Prostate gland (tissue), 2 donors: ENCODE measurements at regions not wholly inside any gene's neighbourhood (a gene's known extent, or its start where the extent isn't known, plus 50 kb on each side); places are given as distances from the start of the nearest gene placed in this dataset.

Experiments
- DNase-seq: peaks from one replicate; pipeline ENCODE4 v3.0.0-alpha.2; 2019; ENCODE audit warnings: low spot score
- H3K27ac ChIP-seq, 2 donors: fragments of 200-600 bp; sonication (generic); 2 replicates each; pipeline ENCODE4 v1.5.1; 2017 to 2019
- H3K27me3 ChIP-seq: fragments of 200-600 bp; sonication (generic); replicated peaks from 2 replicates; pipeline ENCODE4 v1.5.1; 2019; ENCODE audit not compliant: insufficient read depth
- H3K36me3 ChIP-seq, 2 donors: fragments of 200-600 bp; sonication (generic); 1 replicate in 1 of 2; 2 replicates in 1 of 2; pipeline versions ENCODE4 v1.5.1 to v1.8.1; 2017 to 2019
- H3K4me1 ChIP-seq: fragments of 200-600 bp; sonication (generic); replicated peaks from 2 replicates; pipeline ENCODE4 v1.5.1; 2019
- H3K4me3 ChIP-seq, 2 donors: fragments of 200-600 bp; sonication (generic); 2 replicates each; pipeline ENCODE4 v1.5.1; 2017 to 2019
- H3K9me3 ChIP-seq: fragments of 200-600 bp; sonication (generic); 2 replicates; pipeline ENCODE4 v1.5.1; 2017
- POLR2A ChIP-seq: fragments of 450-650 bp; IDR thresholded peaks from one replicate; pipeline ENCODE4 v1.6.1; 2016; ENCODE audit warnings: antibody characterized with exemption, mild to moderate bottlenecking
- POLR2AphosphoS5 ChIP-seq: sonication (generic); formaldehyde crosslinking; IDR thresholded peaks from one replicate; pipeline ENCODE4 v1.6.1; 2017; ENCODE audit warnings: antibody characterized with exemption
- WGBS: methylation state at CpG from one replicate; pipeline ENCODE4 v1.1.5; 2018; 5-methylcytosine and 5-hydroxymethylcytosine counted together
- intact Hi-C: fragments of 100-400 bp; cut with DNase I; formaldehyde crosslinking; loops from one replicate; pipeline ENCODE4 v1.14.2; 2022
- TF ChIP-seq, protein P1 (sequence below), 4 experiments: fragments of 200-600 bp in 2 of 4; fragments of 450-650 bp in 2 of 4; sonication (generic) in 2 of 4; IDR thresholded peaks; 1 replicate in 3 of 4; 2 replicates in 1 of 4; pipeline ENCODE4 v1.5.1; 2016 to 2019; ENCODE audit warnings: antibody characterized with exemption in 4 of 4, mild to moderate bottlenecking in 2 of 4, moderate library complexity in 2 of 4

DNA sequence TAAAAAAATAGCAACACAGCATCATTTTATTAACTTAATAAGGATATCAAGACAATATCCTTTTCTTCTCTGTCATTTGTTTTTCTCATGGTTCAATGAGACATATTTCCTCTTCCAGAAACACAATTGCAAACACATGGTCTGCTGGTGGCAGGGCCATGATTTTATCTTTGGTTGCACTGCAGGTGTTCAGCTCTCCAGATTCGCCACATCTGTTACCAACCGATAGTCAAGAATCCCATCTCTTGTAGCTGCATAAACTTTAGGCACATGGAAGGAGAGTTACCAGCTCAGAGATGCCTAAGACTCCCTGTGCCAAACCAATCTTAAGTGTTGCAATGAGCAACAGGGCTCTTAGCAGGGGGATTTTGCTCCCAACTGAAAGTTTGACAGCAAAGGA, 1303.2 kb upstream of the CELF4 start:
- Histone ChIP-seq H3K4me3 (no peak overlapping the region), H3K4me1 (no peaks in the 10 kb centered on the region), H3K27ac (no peak overlapping the region), H3K36me3 (no peaks in the 10 kb centered on the region), H3K9me3 (no peaks in the 10 kb centered on the region), H3K27me3 (no peaks in the 10 kb centered on the region)
- DNase-seq = no peak
- TF ChIP-seq, protein P1, sequence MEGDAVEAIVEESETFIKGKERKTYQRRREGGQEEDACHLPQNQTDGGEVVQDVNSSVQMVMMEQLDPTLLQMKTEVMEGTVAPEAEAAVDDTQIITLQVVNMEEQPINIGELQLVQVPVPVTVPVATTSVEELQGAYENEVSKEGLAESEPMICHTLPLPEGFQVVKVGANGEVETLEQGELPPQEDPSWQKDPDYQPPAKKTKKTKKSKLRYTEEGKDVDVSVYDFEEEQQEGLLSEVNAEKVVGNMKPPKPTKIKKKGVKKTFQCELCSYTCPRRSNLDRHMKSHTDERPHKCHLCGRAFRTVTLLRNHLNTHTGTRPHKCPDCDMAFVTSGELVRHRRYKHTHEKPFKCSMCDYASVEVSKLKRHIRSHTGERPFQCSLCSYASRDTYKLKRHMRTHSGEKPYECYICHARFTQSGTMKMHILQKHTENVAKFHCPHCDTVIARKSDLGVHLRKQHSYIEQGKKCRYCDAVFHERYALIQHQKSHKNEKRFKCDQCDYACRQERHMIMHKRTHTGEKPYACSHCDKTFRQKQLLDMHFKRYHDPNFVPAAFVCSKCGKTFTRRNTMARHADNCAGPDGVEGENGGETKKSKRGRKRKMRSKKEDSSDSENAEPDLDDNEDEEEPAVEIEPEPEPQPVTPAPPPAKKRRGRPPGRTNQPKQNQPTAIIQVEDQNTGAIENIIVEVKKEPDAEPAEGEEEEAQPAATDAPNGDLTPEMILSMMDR (IDR thresholded peaks at IDR 0.05) = no peak
- TF ChIP-seq POLR2A (no peak), POLR2AphosphoS5 (no peak)
- intact Hi-C loops = no loop called here
- WGBS = 83% methylated on average over 2 of the region's 2 CpGs

- H3K36me3 ChIP-seq = no peaks in the 10 kb centered on the region
- H3K27me3 ChIP-seq = no peaks in the 10 kb centered on the region
- no peak for DNase-seq
- TF ChIP-seq POLR2A = no peak
- no peak for TF ChIP-seq POLR2AphosphoS5
- TF ChIP-seq, protein P1 (IDR thresholded peaks at IDR 0.05) = no peak
- H3K4me3 ChIP-seq = no peak overlapping the region
- H3K9me3 ChIP-seq = no peaks in the 10 kb centered on the region
- 89% methylated on average over 2 of the region's 2 CpGs for WGBS
- intact Hi-C loops = no loop called here
- no peak overlapping the region for H3K27ac ChIP-seq
- no peaks in the 10 kb centered on the region for H3K4me1 ChIP-seq
Observed at GRCh38 chr18:38867680-38868079, 1302.1 kb upstream of the CELF4 start.

- intact Hi-C loops = no loop called here
- H3K4me3 ChIP-seq = no peak overlapping the region
- H3K9me3 ChIP-seq = no peaks in the 10 kb centered on the region
Observed at GRCh38 chr18:38851526-38851925, 1285.9 kb upstream of the CELF4 start.

DNA sequence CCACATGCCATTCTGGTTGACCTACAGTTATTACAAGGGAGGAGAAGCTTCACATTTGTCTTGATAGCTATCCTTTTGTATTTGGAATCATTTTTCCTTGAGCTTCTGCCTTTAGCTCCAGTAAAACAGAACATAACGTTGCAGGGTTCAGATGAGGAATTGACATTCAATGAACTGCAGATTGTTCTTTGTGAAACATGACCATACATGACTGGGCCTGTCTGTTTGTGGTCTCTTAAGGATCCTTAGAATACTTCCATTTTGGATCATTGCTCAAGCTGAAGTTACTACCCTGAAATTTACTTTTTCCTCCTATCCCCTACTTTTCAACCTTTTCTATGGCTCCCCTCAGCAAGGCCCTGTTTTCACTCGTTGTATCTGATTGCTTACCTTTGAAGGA, 1281.7 kb upstream of the CELF4 start:
- H3K27me3 ChIP-seq = no peaks in the 10 kb centered on the region
- TF ChIP-seq, protein P1 (IDR thresholded peaks at IDR 0.05) = no peak
- TF ChIP-seq POLR2AphosphoS5 (no peak), POLR2A (no peak)
- H3K4me3 ChIP-seq = no peak overlapping the region
- no peak for DNase-seq
- no peaks in the 10 kb centered on the region for H3K9me3 ChIP-seq
- WGBS = 59% methylated on average over 2 of the region's 2 CpGs
- intact Hi-C loops = no loop called here
- H3K27ac ChIP-seq = no peak overlapping the region
- no peaks in the 10 kb centered on the region for H3K36me3 ChIP-seq
- H3K4me1 ChIP-seq = no peaks in the 10 kb centered on the region

More at GRCh38 chr18:38851526-38851925, 1285.9 kb upstream of the CELF4 start:
- DNase-seq = no peak
- no peaks in the 10 kb centered on the region for H3K4me1 ChIP-seq
- H3K36me3 ChIP-seq = no peaks in the 10 kb centered on the region
- no peak overlapping the region for H3K27ac ChIP-seq
- H3K27me3 ChIP-seq = no peaks in the 10 kb centered on the region
- no peak for TF ChIP-seq POLR2A
- TF ChIP-seq, protein P1 (IDR thresholded peaks at IDR 0.05) = no peak
- no peak for TF ChIP-seq POLR2AphosphoS5

DNA sequence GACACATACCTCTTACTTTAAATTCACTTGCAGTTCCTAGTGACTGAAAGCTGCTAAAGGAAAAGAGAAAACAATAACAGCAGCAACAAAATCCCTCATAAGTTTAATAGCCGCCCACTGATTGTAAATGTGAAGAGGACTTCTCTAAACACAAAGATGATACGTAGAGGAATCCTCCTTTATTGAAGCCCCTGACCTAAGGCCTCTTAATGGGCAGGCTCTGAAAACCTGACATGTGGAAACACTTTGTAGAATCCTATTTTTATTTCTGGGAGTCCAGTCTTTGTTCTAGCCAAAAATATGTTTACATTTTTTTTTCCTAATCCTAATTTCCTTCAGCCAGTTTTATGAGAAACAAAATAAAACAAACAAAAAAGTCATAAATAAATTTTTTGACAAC, 1277.7 kb upstream of the CELF4 start:
- intact Hi-C loops = no loop called here
- TF ChIP-seq POLR2AphosphoS5 (no peak), POLR2A (no peak)
- TF ChIP-seq, protein P1 (IDR thresholded peaks at IDR 0.05) = no peak
- Histone ChIP-seq H3K36me3 (no peaks in the 10 kb centered on the region), H3K4me1 (no peaks in the 10 kb centered on the region), H3K27me3 (no peaks in the 10 kb centered on the region), H3K4me3 (no peak overlapping the region), H3K9me3 (no peaks in the 10 kb centered on the region), H3K27ac (no peak overlapping the region)
- no peak for DNase-seq
- WGBS = 19% methylated on average over 2 of the region's 2 CpGs
